Superior temporal gyrus (tissue), 1 donor: ENCODE measurements at regions not wholly inside any gene's neighbourhood (a gene's known extent, or its start where the extent isn't known, plus 50 kb on each side); places are given as distances from the start of the nearest gene placed in this dataset.
"Not testable (repeated sequence)": the region's sequence is repeated elsewhere in the genome, so short reads cannot be mapped to it uniquely, and the experiment has no call there.

Experiments used
- DNase-seq: peaks from one replicate; pipeline ENCODE4 v3.0.0-alpha.2; 2016; ENCODE audit errors: extremely low spot score

GRCh38 chr13:73675821-73676220 is 458.4 kb downstream of the KLF12 start:
- DNase-seq, result no peak

GRCh38 chr13:73674570-73674969 is 459.6 kb downstream of the KLF12 start:
- DNase-seq, result no peak

- no peak for DNase-seq
These were observed 460.3 kb downstream of the KLF12 start for GRCh38 chr13:73673931-73674330.

- DNase-seq, result no peak
These were observed 461.7 kb downstream of the KLF12 start for GRCh38 chr13:73672492-73672891.

- no peak for DNase-seq
These were observed 462.5 kb downstream of the KLF12 start for GRCh38 chr13:73671732-73672131.

- no peak for DNase-seq
These were observed 463.2 kb downstream of the KLF12 start for GRCh38 chr13:73671011-73671410.

- no peak for DNase-seq
These were observed 466.4 kb downstream of the KLF12 start for GRCh38 chr13:73667756-73668155.

GRCh38 chr13:73665261-73665660 is 468.9 kb downstream of the KLF12 start:
- DNase-seq, result no peak

GRCh38 chr13:73664851-73665250 is 469.4 kb downstream of the KLF12 start:
- DNase-seq, result no peak

GRCh38 chr13:73662833-73663232 is 471.4 kb downstream of the KLF12 start:
- DNase-seq, result no peak

- DNase-seq, result no peak
These were observed 472.3 kb downstream of the KLF12 start for GRCh38 chr13:73661687-73662425.

GRCh38 chr13:73661066-73661465 is 473.1 kb downstream of the KLF12 start:
- no peak for DNase-seq

- DNase-seq, result no peak
These were observed 475.6 kb downstream of the KLF12 start for GRCh38 chr13:73658639-73659038.

- peak; percentile 67 for DNase-seq
These were observed 476.2 kb downstream of the KLF12 start for GRCh38 chr13:73657821-73658540.

- no peak for DNase-seq
These were observed 477.3 kb downstream of the KLF12 start for GRCh38 chr13:73656863-73657262.

- DNase-seq, result no peak
These were observed 480.5 kb downstream of the KLF12 start for GRCh38 chr13:73653688-73654087.

- no peak for DNase-seq
These were observed 486.8 kb downstream of the KLF12 start for GRCh38 chr13:73647417-73647816.

- DNase-seq, result not testable (repeated sequence)
These were observed 493.6 kb downstream of the KLF12 start for GRCh38 chr13:73640476-73641179.

- DNase-seq, result no peak
These were observed 498.9 kb downstream of the KLF12 start for GRCh38 chr13:73635166-73635787.

GRCh38 chr13:73633817-73634460 is 500.3 kb downstream of the KLF12 start:
- DNase-seq, result no peak

GRCh38 chr13:73631411-73631810 is 502.8 kb downstream of the KLF12 start:
- no peak for DNase-seq
